Panc1 (cell line): ENCODE measurements at regions not wholly inside any gene's neighbourhood (a gene's known extent, or its start where the extent isn't known, plus 50 kb on each side); places are given as distances from the start of the nearest gene placed in this dataset.

ENCODE experiments used
- ATAC-seq: fragments of 200-7000 bp; cut with Tn5 transposase; 2 replicates; pipeline ENCODE4 v1.9.1; 2020; ENCODE audit warnings: mild to moderate bottlenecking, moderate library complexity
- BruUV-seq: library from RNA; stranded (reverse); fragments of 400-500 nt; replicated peaks from 2 replicates; lab custom pipeline; 2021; lab: Mats Ljungman, UMichigan
- CTCF ChIA-PET: fragments of 300-600 bp; sonication (Branson Sonifier 250); formaldehyde crosslinking; loops from one replicate; lab custom pipeline; 2022; ENCODE audit warnings: antibody characterized with exemption; lab: Charles Lee
- POLR2A ChIA-PET: fragments of 300-600 bp; sonication (Branson Sonifier 250); formaldehyde crosslinking; loops from one replicate; lab custom pipeline; 2022; ENCODE audit warnings: antibody characterized with exemption; lab: Charles Lee
- DNase-seq: peaks from one replicate; pipeline ENCODE4 v3.0.0-alpha.2; 2010; ENCODE audit warnings: low read depth, low spot score
- H3K27ac ChIP-seq: 2 replicates; pipeline ENCODE4 v1.5.1; 2011; ENCODE audit warnings: mild to moderate bottlenecking, low read length, inconsistent platforms
- H3K27me3 ChIP-seq: fragments of 200-500 bp; sonication (Bioruptor generic); 2 replicates; pipeline ENCODE4 v1.6.0; 2014; ENCODE audit warnings: low read length, inconsistent platforms; ENCODE audit not compliant: control insufficient read depth, insufficient read depth
- H3K36me3 ChIP-seq: fragments of 200-500 bp; sonication (Bioruptor generic); 2 replicates; pipeline ENCODE4 v1.5.1; 2014; ENCODE audit warnings: inconsistent platforms, mild to moderate bottlenecking, low read length, moderate library complexity; ENCODE audit not compliant: control insufficient read depth, insufficient read depth
- H3K4me1 ChIP-seq: 2 replicates; pipeline ENCODE4 v1.5.1; 2011; ENCODE audit warnings: inconsistent platforms, mild to moderate bottlenecking, low read length, moderate library complexity; ENCODE audit not compliant: control insufficient read depth, insufficient read depth
- H3K4me3 ChIP-seq, 2 experiments: 2 replicates each; pipeline ENCODE4 v1.5.1; 2011 to 2012; ENCODE audit warnings: low read depth in 2 of 2, low read length in 2 of 2, mild to moderate bottlenecking in 2 of 2, inconsistent platforms in 1 of 2, moderate library complexity in 1 of 2
- H3K9me3 ChIP-seq: fragments of 200-500 bp; sonication (Bioruptor generic); 2 replicates; pipeline ENCODE4 v1.5.1; 2014; ENCODE audit warnings: low read depth, mild to moderate bottlenecking, inconsistent platforms, low read length, moderate library complexity; ENCODE audit not compliant: control insufficient read depth, insufficient read depth
- CTCF ChIP-seq: fragments of 450-650 bp; IDR thresholded peaks from 2 replicates; pipeline ENCODE4 v1.5.1; 2017; ENCODE audit warnings: mild to moderate bottlenecking
- POLR2AphosphoS5 ChIP-seq: IDR thresholded peaks from 2 replicates; pipeline ENCODE4 v1.6.1; 2012; ENCODE audit warnings: mild to moderate bottlenecking, low read depth, low read length, moderate library complexity
- REST ChIP-seq, 2 experiments: IDR thresholded peaks; 2 replicates each; pipeline ENCODE4 v1.6.1; 2011 to 2012; ENCODE audit warnings: low read depth in 2 of 2, control low read depth in 1 of 2, low read length in 1 of 2, mild to moderate bottlenecking in 1 of 2, moderate library complexity in 1 of 2; ENCODE audit not compliant: insufficient read depth in 1 of 2
- SIN3A ChIP-seq: IDR thresholded peaks from 2 replicates; pipeline ENCODE4 v1.6.1; 2012; ENCODE audit warnings: low read depth, mild to moderate bottlenecking, low read length, moderate library complexity, borderline replicate concordance; ENCODE audit not compliant: insufficient read depth
- TCF7L2 ChIP-seq: IDR thresholded peaks from 2 replicates; pipeline ENCODE4 v1.6.1; 2011; ENCODE audit warnings: mild to moderate bottlenecking, low read depth, low read length, inconsistent platforms
- in situ Hi-C: cut with HindIII; loops from 2 replicates; pipeline ENCODE4 v1.10.0; 2016; ENCODE audit warnings: low sequenced_read_pairs, low pct_unique_long_range_greater_than_20kb
- intact Hi-C: fragments of 100-400 bp; cut with micrococcal nuclease; formaldehyde crosslinking; loops from one replicate; pipeline ENCODE4 v1.10.0; 2022; ENCODE audit not compliant: unreplicated experiment

DNA sequence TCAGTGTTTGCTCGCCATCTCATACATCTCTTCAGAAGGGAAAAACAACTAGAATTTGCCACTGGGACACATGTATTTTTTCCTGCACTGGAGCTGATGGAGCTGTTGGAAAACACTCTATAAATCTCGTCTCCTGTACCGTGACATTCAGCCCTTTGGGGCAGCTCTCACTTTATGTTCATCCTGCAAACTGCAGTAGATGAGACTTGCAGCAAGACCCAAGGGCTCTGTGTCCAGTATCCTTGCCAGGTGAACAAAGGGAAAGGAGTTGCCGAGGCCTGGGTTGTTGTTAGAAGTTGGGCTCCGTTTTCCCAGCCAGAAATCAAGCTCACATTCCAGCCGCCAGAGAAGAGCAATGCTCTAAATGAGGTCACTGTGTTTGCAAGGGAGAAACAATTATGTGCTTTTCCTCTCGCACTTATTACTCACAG lies 285.1 kb downstream of the SLC4A3 start:
- no peak overlapping the region for H3K27ac ChIP-seq
- H3K36me3 ChIP-seq = no peaks in the 10 kb centered on the region
- ChIA-PET POLR2A (no interaction called here), CTCF (no interaction called here)
- H3K4me3 ChIP-seq = no peak overlapping the region
- H3K27me3 ChIP-seq = no peaks in the 10 kb centered on the region
- in situ Hi-C loops (no loop called here), intact Hi-C loops (no loop called here)
- no peak for TF ChIP-seq SIN3A
- TF ChIP-seq REST (IDR thresholded peaks at IDR 0.05; ENCODE audit: insufficient read depth in 1 of 2, low read depth in 2 of 2, low read length in 1 of 2) = no peak
- no peak for TF ChIP-seq POLR2AphosphoS5
- TF ChIP-seq TCF7L2 = no peak
- TF ChIP-seq CTCF = no peak
- no peaks in the 10 kb centered on the region for H3K4me1 ChIP-seq
- no peaks in the 10 kb centered on the region for H3K9me3 ChIP-seq
- no peak for ATAC-seq
- no TSS peak for BruUV-seq
- no peak for DNase-seq

DNA sequence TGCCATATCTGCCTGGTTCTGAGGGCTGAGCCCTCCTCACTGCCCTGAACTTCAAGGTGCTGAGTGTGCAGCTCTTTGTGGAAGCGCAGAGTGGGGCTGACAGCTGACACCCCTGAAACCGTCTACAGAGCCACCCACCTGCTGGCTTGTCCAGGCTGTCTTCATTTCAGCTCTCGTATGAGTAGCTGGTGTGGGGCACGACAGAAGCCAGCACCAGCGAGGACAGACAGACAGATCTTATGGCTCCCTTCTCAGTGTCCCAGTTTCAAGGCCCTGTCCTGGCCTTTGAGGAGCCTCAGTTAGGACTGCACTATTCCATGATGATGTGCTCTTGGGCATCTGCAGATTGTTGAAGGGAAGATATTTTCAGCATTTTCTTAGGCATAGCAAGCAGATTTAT lies 287.1 kb downstream of the SLC4A3 start:
- intact Hi-C loops = no loop called here
- no peak for ATAC-seq
- ChIA-PET POLR2A (no interaction called here), CTCF (no interaction called here)
- Histone ChIP-seq H3K27me3 (no peaks in the 10 kb centered on the region), H3K27ac (no peak overlapping the region), H3K36me3 (no peaks in the 10 kb centered on the region), H3K9me3 (no peaks in the 10 kb centered on the region), H3K4me3 (no peak overlapping the region), H3K4me1 (no peaks in the 10 kb centered on the region)
- no TSS peak for BruUV-seq
- TF ChIP-seq REST (IDR thresholded peaks at IDR 0.05; ENCODE audit: insufficient read depth in 1 of 2, low read depth in 2 of 2, low read length in 1 of 2) = no peak
- no peak for TF ChIP-seq POLR2AphosphoS5
- no peak for TF ChIP-seq TCF7L2
- no peak for TF ChIP-seq SIN3A
- no peak for TF ChIP-seq CTCF
- in situ Hi-C loops = no loop called here
- DNase-seq = no peak
